Loucy (cell line): ENCODE measurements at regions not wholly inside any gene's neighbourhood (a gene's known extent, or its start where the extent isn't known, plus 50 kb on each side); places are given as distances from the start of the nearest gene placed in this dataset.
A peak's percentile ranks its signal among the peaks of the same experiment; 100 is the strongest.

Experiments used
- H2AFZ ChIP-seq: fragments of 200-600 bp; sonication (generic); 2 replicates; pipeline ENCODE4 v1.6.0; 2016; ENCODE audit warnings: antibody characterized with exemption, mild to moderate bottlenecking, low read length, moderate library complexity
- H3F3A ChIP-seq: fragments of 200-600 bp; 2 replicates; pipeline ENCODE4 v1.6.0; 2016; ENCODE audit warnings: antibody characterized with exemption, low read depth, mild to moderate bottlenecking
- H3K27me3 ChIP-seq: fragments of 200-600 bp; sonication (generic); 2 replicates; pipeline ENCODE4 v1.6.1; 2014; ENCODE audit warnings: low read length, mild to moderate bottlenecking; ENCODE audit not compliant: insufficient read depth, poor library complexity, severe bottlenecking
- H3K36me3 ChIP-seq: fragments of 200-600 bp; sonication (generic); 2 replicates; pipeline ENCODE4 v1.6.1; 2016; ENCODE audit warnings: low read length; ENCODE audit not compliant: insufficient read depth
- H3K4me1 ChIP-seq: fragments of 200-600 bp; sonication (generic); 2 replicates; pipeline ENCODE4 v1.5.1; 2014; ENCODE audit warnings: low read length, mild to moderate bottlenecking; ENCODE audit not compliant: insufficient read depth, poor library complexity, severe bottlenecking
- H3K4me2 ChIP-seq: fragments of 200-600 bp; sonication (generic); 2 replicates; pipeline ENCODE4 v1.6.0; 2014; ENCODE audit warnings: antibody characterized with exemption, low read length, low read depth, mild to moderate bottlenecking; ENCODE audit not compliant: poor library complexity, severe bottlenecking
- H3K4me3 ChIP-seq: fragments of 200-600 bp; sonication (generic); 2 replicates; pipeline ENCODE4 v1.5.1; 2014; ENCODE audit warnings: low read length, mild to moderate bottlenecking, mixed read lengths; ENCODE audit not compliant: poor library complexity, severe bottlenecking
- H3K79me2 ChIP-seq: fragments of 200-600 bp; sonication (generic); 2 replicates; pipeline ENCODE4 v1.6.1; 2014; ENCODE audit warnings: low read length; ENCODE audit not compliant: insufficient read depth
- H3K9ac ChIP-seq: fragments of 200-600 bp; sonication (generic); 2 replicates; pipeline ENCODE4 v1.6.0; 2014; ENCODE audit warnings: mild to moderate bottlenecking, low read depth, low read length, moderate library complexity; ENCODE audit not compliant: poor library complexity, severe bottlenecking
- H3K9me2 ChIP-seq: fragments of 200-600 bp; sonication (generic); replicated peaks from 2 replicates; pipeline ENCODE4 v1.6.1; 2016; ENCODE audit warnings: low read depth, low read length, mixed read lengths
- H3K9me3 ChIP-seq: fragments of 200-600 bp; sonication (generic); 2 replicates; pipeline ENCODE4 v1.6.1; 2014; ENCODE audit warnings: mild to moderate bottlenecking, antibody characterized with exemption, low read length, low read depth; ENCODE audit not compliant: insufficient read depth
- H4K20me1 ChIP-seq: fragments of 200-600 bp; sonication (generic); 2 replicates; pipeline ENCODE4 v1.6.0; 2014; ENCODE audit warnings: antibody characterized with exemption, low read length, mild to moderate bottlenecking; ENCODE audit not compliant: insufficient read depth, poor library complexity, severe bottlenecking
- EZH2phosphoT487 ChIP-seq: fragments of 200-600 bp; IDR thresholded peaks from 2 replicates; pipeline ENCODE4 v1.6.1; 2018; ENCODE audit warnings: antibody characterized with exemption, mild to moderate bottlenecking, moderate library complexity, borderline replicate concordance
- TF ChIP-seq, protein P1 (sequence below): fragments of 200-600 bp; sonication (generic); conservative IDR thresholded peaks from 2 replicates; pipeline ENCODE4 v1.5.1; 2014; ENCODE audit warnings: mild to moderate bottlenecking, antibody characterized with exemption, low read length

DNA sequence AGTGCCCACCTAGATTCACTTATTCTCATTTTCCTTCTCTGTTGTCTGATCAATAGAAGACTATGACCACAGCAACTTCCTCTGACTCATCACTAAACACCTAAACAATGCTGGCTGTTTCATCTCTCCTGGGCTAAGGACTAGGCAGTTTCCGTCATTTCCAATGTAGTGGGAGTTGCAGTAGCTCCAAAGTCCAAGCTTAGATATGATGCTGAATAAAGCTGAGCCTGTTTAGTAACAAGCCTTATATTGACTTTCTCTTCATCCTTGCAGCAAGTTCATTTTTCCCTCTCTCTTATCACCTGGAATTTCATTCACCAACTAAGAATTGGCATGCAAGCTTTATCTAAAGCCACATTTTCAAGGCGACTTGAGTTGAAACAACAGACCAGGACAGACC, 53.5 kb upstream of the PCDH9 start:
- no peaks in the 10 kb centered on the region for H3K27me3 ChIP-seq
- no peak overlapping the region for H3K4me3 ChIP-seq
- no peak overlapping the region for H3K4me2 ChIP-seq
- H2AFZ ChIP-seq: no peak overlapping the region
- H3F3A ChIP-seq: no peaks in the 10 kb centered on the region
- no peaks in the 10 kb centered on the region for H3K4me1 ChIP-seq
- no peaks in the 10 kb centered on the region for H4K20me1 ChIP-seq
- no peaks in the 10 kb centered on the region for H3K9me3 ChIP-seq
- no peaks in the 10 kb centered on the region for H3K36me3 ChIP-seq
- no peak for TF ChIP-seq EZH2phosphoT487
- TF ChIP-seq, protein P1, sequence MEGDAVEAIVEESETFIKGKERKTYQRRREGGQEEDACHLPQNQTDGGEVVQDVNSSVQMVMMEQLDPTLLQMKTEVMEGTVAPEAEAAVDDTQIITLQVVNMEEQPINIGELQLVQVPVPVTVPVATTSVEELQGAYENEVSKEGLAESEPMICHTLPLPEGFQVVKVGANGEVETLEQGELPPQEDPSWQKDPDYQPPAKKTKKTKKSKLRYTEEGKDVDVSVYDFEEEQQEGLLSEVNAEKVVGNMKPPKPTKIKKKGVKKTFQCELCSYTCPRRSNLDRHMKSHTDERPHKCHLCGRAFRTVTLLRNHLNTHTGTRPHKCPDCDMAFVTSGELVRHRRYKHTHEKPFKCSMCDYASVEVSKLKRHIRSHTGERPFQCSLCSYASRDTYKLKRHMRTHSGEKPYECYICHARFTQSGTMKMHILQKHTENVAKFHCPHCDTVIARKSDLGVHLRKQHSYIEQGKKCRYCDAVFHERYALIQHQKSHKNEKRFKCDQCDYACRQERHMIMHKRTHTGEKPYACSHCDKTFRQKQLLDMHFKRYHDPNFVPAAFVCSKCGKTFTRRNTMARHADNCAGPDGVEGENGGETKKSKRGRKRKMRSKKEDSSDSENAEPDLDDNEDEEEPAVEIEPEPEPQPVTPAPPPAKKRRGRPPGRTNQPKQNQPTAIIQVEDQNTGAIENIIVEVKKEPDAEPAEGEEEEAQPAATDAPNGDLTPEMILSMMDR: no peak
- no peaks in the 10 kb centered on the region for H3K79me2 ChIP-seq
- H3K9ac ChIP-seq: no peak overlapping the region
- no peaks in the 10 kb centered on the region for H3K9me2 ChIP-seq

DNA sequence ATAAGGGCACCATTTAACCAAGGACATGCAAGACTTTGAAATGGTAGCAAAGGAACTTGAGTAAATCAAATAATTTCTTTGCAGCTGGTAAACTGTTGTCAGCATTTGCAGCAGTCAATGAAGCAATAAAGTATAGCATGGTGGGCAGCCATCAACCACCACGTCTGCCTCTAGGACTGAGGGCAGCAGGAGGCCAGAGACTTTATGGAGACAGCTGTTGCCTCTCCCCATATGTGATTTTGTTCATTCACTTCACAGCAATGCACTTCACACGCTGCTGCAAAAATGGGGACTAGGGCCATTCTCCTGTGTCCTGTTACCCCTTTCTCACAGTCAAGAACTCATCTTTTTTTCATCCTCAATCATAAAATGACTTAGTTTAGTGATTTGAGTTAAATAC, 51.3 kb upstream of the PCDH9 start:
- H2AFZ ChIP-seq: 0 out of 2 replicates have a peak overlapping the region, but pooled peaks have one; percentile 20
- TF ChIP-seq EZH2phosphoT487: no peak
- TF ChIP-seq, protein P1: no peak
- no peaks in the 10 kb centered on the region for H3F3A ChIP-seq

More for the DNA sequence above, 51.3 kb upstream of the PCDH9 start:
- H4K20me1 ChIP-seq: no peaks in the 10 kb centered on the region
- H3K36me3 ChIP-seq: no peaks in the 10 kb centered on the region
- no peak overlapping the region for H3K4me3 ChIP-seq
- H3K9me2 ChIP-seq: no peaks in the 10 kb centered on the region
- no peaks in the 10 kb centered on the region for H3K79me2 ChIP-seq
- peaks cover 1% of the 10 kb centered on the region for H3K4me1 ChIP-seq
- H3K4me2 ChIP-seq: no peak overlapping the region
- no peaks in the 10 kb centered on the region for H3K27me3 ChIP-seq
- no peaks in the 10 kb centered on the region for H3K9me3 ChIP-seq
- no peak overlapping the region for H3K9ac ChIP-seq
